Posterior cingulate gyrus (tissue), 11 donors: ENCODE measurements at regions not wholly inside any gene's neighbourhood (a gene's known extent, or its start where the extent isn't known, plus 50 kb on each side); places are given as distances from the start of the nearest gene placed in this dataset.

ENCODE experiments used
- DNase-seq, 10 donors: peaks; one replicate each; pipeline versions ENCODE4 v3.0.0 to v3.0.0-alpha.2; 2020 to 2021; ENCODE audit warnings: mixed read lengths in 3 of 10
- intact Hi-C: fragments of 100-400 bp; cut with DNase I; formaldehyde crosslinking; loops from one replicate; pipeline ENCODE4 v1.15.1; 2023

DNA sequence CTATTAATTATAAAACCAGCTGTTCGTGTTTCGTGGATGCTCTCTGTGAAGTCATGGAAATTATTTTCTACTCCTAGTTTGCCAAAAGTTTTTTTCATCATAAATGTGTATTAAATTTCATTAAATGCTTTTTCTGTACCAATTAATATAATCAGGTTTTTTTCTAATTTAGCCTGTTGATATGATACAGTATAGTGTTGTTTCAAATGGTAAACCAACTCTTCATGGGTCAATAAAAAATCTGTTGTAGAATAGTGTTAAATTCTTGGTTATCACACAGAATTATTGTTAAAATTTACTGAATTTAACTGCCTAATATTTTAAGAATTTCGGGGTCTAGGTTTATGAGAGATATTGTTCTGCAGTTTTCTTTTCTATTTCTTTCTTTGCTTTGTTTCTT is 505.9 kb upstream of the MANEA start:
- intact Hi-C loops: no loop called here
- DNase-seq: no peak

DNA sequence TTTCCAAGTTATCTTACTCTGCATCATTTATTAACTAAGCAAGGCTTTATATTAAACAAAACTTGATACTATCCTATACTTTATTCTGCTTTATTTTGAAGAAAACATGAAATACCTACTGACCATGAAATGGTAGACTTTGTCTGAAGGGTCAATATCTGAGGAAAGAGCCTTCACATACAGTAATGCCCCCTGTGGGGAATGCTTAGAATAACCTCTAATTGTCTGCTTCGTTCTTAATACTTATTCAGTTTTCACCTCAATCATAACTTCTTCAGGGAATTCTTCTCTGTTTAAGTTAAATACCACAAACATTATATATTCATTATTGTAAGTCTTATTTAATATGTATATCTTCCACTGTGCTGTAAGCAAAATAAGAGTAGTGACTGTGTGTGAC is 498.9 kb upstream of the MANEA start:
- intact Hi-C loops: no loop called here
- DNase-seq: no peak

DNA sequence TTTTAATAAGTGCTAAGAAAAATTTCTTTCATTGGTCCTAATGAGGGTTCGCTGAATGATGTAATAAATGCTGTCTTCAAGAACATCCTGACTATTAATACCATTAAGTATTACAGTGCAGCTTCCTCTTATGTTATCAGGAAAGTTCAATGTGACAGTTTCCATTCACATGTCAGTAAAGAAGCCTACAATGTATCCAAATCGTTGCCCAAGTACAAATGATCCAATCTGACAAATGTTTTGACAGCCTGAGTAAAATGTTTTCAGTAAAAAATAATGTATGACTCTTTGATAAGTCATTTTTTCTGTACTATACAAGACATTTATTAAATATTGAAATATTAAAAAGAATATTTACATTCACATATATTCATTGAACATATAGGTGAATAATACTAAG is 496.1 kb upstream of the MANEA start:
- intact Hi-C loops: no loop called here
- DNase-seq: no peak

DNA sequence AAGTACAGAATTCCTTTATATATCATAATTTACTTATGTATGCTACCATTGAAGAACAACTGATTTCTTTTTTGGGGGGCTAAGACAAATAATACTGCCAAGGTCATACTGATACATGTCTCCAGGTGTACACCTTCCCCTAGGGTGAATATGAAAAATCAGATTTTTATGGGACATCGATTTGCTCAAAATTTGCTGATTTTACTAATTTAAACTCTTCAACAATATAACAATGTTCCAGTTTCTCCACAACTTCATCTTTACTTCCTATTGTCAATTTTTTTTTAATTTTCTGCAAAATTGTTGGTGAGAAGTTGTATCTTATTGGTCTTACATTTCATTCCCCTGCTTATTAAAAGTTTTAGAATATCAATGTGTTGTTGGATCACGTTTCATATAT is 495.4 kb upstream of the MANEA start:
- intact Hi-C loops: no loop called here
- DNase-seq: no peak

DNA sequence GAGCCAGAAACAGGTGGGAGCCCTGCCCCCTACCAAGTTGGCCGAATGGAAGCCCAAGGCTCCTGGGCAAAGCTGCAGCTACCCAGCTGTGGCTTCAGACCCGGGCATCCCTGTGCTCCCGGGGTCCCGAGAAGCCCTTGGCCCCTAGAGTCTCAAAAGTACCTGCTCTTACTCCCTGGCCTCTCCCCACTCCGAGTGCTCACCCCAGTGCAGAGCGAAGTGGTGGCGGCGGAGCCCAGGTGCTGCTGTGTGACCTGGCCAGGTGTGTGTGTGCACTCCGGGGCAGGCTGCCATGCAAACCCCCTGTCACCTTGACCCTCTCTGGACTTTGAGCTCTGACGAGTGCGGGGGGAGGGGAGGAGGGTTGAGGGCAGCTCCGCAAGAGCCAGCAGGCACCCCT is 493.8 kb upstream of the MANEA start:
- intact Hi-C loops: no loop called here
- peak in 1 of 10 donors; percentile 72 for DNase-seq

DNA sequence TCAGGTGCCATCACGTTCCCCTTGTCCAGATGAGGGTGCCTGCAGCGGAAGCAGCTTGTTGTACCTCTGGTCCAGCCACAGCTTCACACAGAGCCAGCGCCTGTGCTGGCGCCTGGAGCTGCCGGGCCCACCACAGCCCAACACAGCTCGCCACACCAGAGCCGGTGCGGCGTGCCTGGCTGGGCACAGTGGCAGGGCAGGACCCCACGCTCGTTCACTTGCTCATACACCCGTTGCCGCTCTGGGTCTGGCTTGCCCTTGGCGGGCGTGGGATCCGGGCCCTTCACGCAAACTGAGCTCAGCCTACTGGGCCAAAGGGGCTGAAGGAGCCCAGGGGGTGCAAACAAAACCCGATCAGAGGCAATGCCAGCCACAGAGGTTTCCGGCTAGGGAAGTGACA is 492.5 kb upstream of the MANEA start:
- intact Hi-C loops: no loop called here
- DNase-seq: peak in 2 of 10 donors; percentile 57 to 68

DNA sequence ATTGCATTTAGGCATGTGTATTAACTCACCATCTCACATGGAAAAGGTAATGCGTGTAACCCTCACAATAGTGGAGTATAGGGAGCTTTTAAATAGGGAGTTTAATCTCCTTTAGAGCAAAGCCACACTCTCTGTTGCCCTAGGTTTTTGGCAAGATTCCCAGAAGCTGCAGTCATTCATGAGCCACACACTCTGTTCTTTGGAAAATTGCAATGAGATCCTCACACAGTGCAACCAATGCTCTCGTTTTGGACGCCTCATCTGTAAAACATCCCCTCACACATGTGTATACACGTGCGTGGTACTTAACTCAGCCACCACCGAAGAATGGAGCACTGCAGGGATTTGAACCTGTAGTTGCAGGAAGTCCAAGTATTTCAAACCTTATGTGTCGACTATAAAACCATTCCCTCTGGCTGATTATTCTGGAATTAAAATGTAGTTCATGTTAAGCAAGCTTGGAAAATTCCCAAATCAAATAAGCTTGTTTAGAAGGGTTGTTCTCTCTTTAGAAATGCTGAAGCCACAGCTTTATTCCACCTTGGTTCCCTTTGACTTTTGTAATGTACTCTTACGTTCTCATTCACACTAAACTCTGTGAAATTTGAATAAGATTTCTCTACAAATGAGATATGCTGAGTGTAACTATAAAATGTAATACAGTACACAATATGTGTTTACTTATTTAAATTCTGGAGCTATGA is 489.8 kb upstream of the MANEA start:
- intact Hi-C loops: no loop called here
- DNase-seq: peak in 1 of 10 donors; percentile 10

DNA sequence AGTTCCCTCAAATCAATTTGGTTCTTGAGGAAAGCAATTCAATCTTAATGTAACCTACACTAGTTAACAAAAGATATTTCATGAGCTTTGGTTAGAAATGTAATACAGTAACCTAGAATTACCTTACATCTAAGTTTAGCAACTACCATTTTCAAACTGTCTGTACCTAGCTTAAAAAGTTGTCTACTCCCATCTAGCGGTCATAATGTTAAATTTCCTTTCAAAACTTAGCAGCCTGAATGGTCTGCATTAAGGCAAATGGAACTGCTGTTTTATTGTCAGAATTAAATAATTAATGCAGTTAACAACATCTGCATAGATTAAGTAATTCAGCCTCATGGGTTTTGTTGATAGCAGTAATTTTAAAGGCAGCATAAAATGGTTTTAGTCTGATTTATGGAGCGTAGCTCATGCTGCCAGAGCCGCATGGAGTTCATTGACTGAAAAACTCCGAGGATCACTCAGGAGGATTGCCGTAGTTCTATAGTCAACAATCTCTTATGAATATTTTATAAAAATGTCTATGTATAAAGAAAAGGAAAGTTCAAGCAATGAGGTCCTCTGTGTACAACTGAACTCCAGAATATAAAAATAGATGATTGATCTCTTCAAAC is 485.4 kb upstream of the MANEA start:
- intact Hi-C loops: no loop called here
- no peak for DNase-seq

DNA sequence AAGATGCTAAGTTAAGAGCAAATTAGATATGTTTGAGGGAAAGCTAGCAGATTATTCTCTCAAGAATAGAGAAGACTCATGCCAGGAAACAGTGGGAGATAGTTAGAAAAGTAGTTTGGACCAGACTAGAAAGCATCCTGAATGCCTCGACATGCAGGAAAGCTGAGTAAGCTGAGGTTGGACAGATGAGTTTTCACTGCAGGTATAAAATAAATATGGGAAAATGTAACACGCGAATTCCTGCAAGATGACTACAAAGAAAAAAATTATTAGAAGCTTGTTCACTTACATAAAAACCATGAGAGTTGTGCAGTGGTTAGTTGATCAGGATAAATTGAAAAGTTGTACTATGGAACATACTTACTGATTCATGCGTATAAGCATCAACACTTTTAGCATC is 484.2 kb upstream of the MANEA start:
- no peak for DNase-seq
- intact Hi-C loops: no loop called here

DNA sequence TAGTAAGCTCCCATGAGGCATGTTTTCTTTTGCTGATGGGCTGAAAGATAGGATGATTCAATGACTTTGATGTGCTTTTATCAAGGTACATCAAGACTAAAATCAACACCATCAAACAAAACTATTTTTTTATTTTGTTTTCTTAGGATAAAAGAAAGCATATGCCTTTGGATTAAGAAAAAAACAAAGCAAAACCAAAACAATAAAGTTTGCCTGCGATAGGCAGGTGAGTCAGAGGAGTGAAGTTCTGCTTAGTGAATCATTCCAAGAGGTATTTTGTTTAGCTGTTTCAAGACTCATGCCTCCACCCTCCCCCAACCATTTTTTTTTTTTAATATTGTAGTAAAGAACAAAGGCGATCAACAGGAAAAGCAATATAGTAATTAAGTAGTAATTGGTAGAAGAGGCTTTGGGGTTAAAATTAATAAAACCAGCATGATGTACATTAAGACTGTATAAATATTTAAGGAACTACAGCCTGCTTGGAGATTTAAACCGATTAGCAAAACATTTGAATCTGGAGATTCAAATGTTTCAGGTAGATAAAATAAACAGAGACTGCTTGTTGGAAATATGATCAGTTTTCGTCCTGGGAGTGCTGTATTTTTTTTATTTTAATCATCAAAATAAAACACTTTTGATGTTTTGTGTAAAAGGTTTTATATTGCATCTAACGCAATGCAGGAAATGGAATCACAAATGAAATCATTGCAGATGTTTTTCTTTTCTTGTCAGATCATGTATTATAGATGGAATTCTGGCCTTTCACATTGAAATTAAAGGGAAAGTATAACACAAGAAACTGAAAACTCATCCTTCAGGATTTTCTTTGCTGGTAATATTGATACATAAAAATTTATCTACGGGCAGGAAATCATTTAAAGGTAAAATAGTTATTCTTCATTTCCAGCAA is 482.3 kb upstream of the MANEA start:
- no peak for DNase-seq
- intact Hi-C loops: no loop called here

DNA sequence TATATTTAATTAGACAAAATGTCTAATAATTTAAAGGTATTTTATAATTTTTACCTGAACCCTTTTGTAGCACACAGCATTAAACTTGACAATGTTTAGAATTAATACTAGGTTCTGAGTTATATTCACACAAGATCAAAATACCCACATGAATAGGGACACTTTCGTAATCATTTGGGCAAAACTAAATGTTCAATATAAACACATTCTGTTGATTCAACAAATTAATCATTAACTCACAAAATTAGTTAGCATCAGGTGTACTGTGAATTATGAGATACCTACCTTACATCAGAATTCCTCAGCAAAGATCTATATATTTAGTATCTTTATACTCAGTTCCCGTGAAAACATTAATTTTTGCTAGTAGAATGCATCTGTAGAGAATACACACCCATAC is 481.5 kb upstream of the MANEA start:
- intact Hi-C loops: no loop called here
- DNase-seq: no peak

DNA sequence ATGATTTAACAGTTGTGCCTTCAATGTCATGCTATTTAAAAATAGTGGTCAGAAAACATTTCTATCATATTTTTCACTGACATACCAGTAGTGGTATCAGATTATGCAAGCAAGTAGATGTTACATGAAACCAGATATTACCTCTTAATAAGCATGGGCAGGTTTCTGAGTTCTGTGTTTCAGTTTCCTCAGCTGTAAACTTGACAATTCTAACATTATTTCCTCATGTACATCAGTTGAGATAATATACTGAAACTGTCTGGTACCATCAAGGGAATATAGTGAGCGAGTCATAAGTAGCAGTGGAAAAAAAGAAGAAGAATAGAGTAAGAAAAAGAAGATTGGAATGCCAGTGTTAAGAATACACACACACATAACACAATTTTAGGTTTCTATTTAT is 477.9 kb upstream of the MANEA start:
- intact Hi-C loops: no loop called here
- no peak for DNase-seq

DNA sequence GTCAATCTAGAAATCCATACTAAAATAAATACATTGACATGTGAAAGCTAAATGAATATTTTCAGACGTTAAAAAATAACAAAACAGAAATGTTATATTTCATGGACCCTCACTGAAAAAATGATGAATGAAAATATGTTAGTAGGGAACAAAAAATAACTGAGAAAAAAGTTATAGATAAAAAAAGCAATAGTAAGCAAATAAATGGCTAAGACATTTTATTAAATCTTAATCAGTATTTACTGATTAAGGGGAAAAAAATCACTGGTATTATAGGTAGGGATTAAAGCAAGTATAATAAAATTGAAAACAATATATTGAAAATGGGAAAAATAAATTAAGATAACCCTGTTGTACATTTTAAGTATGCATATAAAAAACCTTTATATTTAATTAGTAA is 468.1 kb upstream of the MANEA start:
- intact Hi-C loops: no loop called here
- no peak for DNase-seq

DNA sequence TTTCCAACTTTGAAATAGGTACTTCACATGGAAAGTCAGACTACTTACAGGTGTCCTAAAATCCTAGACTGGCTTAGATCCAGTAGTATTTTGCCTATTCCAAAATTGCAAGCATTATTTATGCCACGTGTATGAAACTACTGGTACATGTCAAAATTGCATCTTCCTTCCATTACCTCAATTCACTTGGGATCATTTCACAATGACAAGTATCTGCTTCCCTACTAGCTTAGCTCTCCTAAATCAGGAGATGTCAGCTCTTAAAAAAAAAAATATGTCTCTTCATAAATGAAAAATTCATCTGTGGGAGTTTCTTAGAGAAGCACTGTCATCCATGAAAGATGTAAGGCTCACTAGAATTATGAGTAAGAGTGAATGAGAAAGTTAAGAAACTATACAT is 466.6 kb upstream of the MANEA start:
- intact Hi-C loops: no loop called here

DNA sequence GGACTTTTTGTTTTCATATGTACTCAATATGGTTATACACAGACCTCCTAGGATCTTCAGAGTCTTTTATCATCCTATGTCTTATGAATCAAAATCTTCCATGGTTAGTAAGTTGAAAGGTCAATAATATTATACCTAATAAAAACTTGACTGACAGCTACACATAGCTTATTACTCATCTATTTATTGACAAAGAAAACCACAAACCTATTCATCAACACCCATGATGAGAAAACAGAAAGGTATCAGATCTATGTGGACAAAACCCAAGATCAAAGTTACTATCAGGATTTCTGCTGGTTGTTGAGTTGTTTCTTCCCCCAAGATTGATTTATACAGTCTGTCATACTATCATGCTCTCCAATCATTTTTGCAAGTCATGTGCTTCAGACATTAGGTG is 460.1 kb upstream of the MANEA start:
- intact Hi-C loops: no loop called here

More for the DNA sequence above, 466.6 kb upstream of the MANEA start:
- no peak for DNase-seq

DNA sequence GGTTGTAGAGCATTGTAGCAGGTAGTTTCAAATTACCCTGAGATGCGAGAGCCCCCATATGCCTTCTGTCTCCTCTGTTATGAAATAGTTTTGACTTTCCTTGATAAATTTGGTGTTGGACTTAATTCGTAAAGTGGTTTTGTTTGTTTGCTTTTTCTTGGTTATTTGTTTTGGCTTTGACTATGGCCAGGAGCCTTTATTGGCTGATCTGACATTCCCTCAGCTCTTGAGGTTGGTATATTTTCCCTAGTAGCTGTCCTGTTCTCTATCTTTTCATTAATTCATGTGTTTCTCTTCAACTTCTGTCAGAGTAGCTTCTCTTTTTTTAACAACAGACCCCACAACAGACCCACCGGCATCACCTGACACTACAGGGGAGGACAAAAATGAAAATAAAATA is 457.4 kb upstream of the MANEA start:
- DNase-seq: no peak
- intact Hi-C loops: no loop called here

More for the DNA sequence above, 460.1 kb upstream of the MANEA start:
- DNase-seq: no peak

DNA sequence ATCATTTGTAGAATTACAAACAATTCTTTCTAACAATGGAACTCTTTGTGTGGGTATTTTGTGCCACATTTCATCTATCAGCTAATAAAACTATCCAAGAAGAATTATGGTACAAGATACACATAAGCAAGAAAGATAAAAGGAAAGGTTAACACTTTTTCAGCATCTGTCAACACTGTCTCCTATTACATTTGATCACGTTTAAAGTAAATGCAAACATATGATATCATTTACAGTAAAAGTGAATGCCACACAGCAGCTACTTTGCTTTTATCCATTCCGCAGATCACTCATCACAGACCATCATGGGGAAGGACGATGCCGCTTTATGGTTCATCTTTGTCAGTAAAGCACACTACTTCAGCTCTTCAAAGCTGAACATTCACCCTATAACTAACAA is 456.4 kb upstream of the MANEA start:
- intact Hi-C loops: no loop called here

DNA sequence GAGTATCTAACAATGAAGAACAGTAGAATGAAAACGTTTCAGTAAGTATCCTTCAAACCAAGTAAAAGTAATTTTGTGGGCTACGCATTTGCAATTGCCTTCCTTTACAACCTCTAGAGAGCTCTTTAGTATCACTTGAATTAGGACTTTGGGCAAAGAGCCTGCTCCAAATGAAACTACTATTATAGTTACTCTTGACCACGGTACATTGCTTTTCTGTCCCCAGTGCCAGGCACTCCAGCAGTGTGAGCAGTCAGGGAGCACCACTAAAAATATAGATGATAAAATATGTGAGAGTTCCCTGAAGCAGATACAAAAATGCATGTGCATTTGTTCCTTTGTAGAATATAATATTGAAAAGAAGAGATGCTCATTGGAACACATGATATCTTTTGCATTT is 450.1 kb upstream of the MANEA start:
- DNase-seq: no peak
- intact Hi-C loops: no loop called here

More for the DNA sequence above, 456.4 kb upstream of the MANEA start:
- DNase-seq: no peak

DNA sequence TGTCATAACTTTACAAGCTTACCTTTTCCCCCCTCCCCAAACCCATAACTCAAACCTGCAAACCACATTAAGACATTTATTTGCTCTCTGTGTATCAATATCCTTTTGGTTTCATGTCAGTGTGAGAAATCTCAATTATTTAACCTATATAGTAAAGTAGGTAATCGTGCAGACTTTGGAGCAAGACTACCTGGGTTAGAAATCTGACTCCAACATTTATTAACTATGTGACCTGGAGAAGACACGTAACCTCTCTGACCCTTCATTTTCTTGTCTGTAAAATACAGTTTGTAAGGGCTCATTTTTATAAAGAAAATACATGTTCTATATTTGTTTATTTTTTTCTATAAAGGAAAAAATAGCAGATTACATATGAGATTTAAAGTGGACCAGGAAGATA is 448.9 kb upstream of the MANEA start:
- DNase-seq: no peak
- intact Hi-C loops: no loop called here

DNA sequence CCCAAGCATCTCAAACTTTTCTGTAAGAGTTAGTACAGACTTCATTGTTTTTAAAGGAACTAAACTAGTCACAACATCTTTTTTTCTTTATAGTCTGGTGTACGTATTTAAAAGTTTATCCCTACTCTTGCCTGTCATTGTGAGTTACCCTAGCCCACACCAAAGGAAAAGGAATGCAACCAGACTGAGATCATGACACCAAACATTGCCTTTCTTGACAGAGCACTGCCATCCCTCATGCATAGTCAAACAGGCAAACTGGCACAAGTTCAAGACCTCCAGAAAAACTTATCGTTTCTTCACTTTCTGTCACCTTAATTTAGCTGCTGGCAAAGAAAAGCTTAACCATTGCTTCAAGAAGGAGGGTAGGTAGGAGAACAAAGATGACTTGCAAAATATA is 448.4 kb upstream of the MANEA start:
- intact Hi-C loops: no loop called here
- no peak for DNase-seq

DNA sequence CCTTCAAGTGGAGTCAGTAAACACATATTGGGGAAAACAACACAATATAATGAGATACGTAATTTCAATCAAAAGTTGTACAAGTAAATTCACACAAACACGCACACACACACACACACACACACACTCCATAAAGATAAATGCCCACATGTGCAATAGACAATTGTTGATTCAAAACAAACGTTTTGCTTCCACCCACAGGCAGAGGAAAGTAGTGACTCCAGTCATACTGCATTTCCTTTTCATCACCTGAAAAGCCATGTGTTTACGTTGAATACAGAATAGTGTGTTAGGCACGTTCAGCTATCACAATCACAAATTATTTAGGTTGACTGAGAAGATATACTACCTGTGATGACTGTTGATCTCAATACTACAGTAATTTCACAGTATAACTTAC is 443.8 kb upstream of the MANEA start:
- no peak for DNase-seq
- intact Hi-C loops: no loop called here

DNA sequence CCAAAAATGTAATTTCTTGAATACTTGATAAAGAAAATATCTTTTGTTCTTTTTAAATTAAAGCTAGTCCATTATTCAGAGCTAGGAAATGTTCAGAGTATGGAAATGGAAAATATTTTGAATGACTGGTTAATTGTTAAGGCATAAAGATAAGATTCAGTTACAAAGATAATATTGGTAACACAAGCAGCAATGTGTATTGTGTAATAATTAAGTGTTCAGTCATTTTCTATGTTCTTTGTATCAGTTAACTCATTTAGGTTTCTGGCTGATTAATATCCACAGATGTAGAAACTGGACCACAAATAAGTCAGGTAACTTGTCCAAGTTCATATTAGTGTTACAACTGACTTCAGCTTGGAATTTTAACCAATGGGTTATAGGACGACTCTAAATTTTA is 442.2 kb upstream of the MANEA start:
- intact Hi-C loops: no loop called here
- no peak for DNase-seq
